SIG-M5 (cell line): ENCODE measurements at regions not wholly inside any gene's neighbourhood (a gene's known extent, or its start where the extent isn't known, plus 50 kb on each side); places are given as distances from the start of the nearest gene placed in this dataset.

Source experiments
- DNase-seq: peaks from one replicate; lab custom pipeline; 2025; lab: John Stamatoyannopoulos, UW

GRCh38 chr2:46813020-46813415, 102.6 kb downstream of the MCFD2 start:
- DNase-seq: no peak
